Esophagus squamous epithelium (tissue), 4 donors: ENCODE measurements at regions not wholly inside any gene's neighbourhood (a gene's known extent, or its start where the extent isn't known, plus 50 kb on each side); places are given as distances from the start of the nearest gene placed in this dataset.
"Not testable (repeated sequence)": the region's sequence is repeated elsewhere in the genome, so short reads cannot be mapped to it uniquely, and the experiment has no call there.

Source experiments
- CTCF ChIP-seq, 6 experiments: fragments of 450-650 bp in 4 of 6; fragments of 200-600 bp in 2 of 6; sonication (generic) in 2 of 6; IDR thresholded peaks; one replicate each; pipeline ENCODE4 v1.5.1; 2016 to 2019; ENCODE audit warnings: antibody characterized with exemption in 6 of 6, mild to moderate bottlenecking in 4 of 6, moderate library complexity in 4 of 6
- POLR2A ChIP-seq, 4 donors: fragments of 450-650 bp; IDR thresholded peaks; one replicate each; pipeline ENCODE4 v1.6.1; 2017; ENCODE audit warnings: antibody characterized with exemption in 4 of 4, mild to moderate bottlenecking in 4 of 4, moderate library complexity in 3 of 4

- TF ChIP-seq POLR2A, CTCF (IDR thresholded peaks at IDR 0.05): not testable (repeated sequence)
These were observed 315.1 kb downstream of the GOLGA6L6 start for GRCh38 chr15:20226531-20226930.
